Glomerular visceral epithelial cell (primary cell): ENCODE measurements at regions not wholly inside any gene's neighbourhood (a gene's known extent, or its start where the extent isn't known, plus 50 kb on each side); places are given as distances from the start of the nearest gene placed in this dataset.
"Not testable (repeated sequence)": the region's sequence is repeated elsewhere in the genome, so short reads cannot be mapped to it uniquely, and the experiment has no call there.

Experiments used
- DNase-seq: peaks from one replicate; pipeline ENCODE4 v3.0.0-alpha.2; 2016; ENCODE audit errors: extremely low spot score

- no peak for DNase-seq
Measured at GRCh38 chr1:110260194-110260593, 50.1 kb downstream of the KCNC4 start.

- DNase-seq, result no peak
Measured at GRCh38 chr1:110262296-110262695, 52.2 kb downstream of the KCNC4 start.

- no peak for DNase-seq
Measured at GRCh38 chr1:110262846-110263631, 52.9 kb downstream of the KCNC4 start.

GRCh38 chr1:110264430-110264829 is 54.3 kb downstream of the KCNC4 start:
- DNase-seq, result no peak

- no peak for DNase-seq
Measured at GRCh38 chr1:110265186-110265585, 55.1 kb downstream of the KCNC4 start.

- no peak for DNase-seq
Measured at GRCh38 chr1:110266834-110267233, 56.7 kb downstream of the KCNC4 start.

GRCh38 chr1:110267260-110267659 is 57.1 kb downstream of the KCNC4 start:
- DNase-seq, result no peak

- no peak for DNase-seq
Measured at GRCh38 chr1:110272045-110272444, 61.9 kb downstream of the KCNC4 start.

GRCh38 chr1:110273832-110274231 is 63.7 kb downstream of the KCNC4 start:
- DNase-seq, result not testable (repeated sequence)

- DNase-seq, result no peak
Measured at GRCh38 chr1:110280126-110280525, 59.1 kb upstream of the RBM15 start.

GRCh38 chr1:110280804-110281203 is 58.4 kb upstream of the RBM15 start:
- no peak for DNase-seq

GRCh38 chr1:110281363-110282290 is 57.5 kb upstream of the RBM15 start:
- peak; percentile 10 for DNase-seq

GRCh38 chr1:110282395-110282794 is 56.8 kb upstream of the RBM15 start:
- no peak for DNase-seq

GRCh38 chr1:110283677-110284076 is 55.5 kb upstream of the RBM15 start:
- DNase-seq, result no peak

GRCh38 chr1:110285316-110285715 is 53.9 kb upstream of the RBM15 start:
- no peak for DNase-seq

GRCh38 chr1:110286564-110286963 is 52.6 kb upstream of the RBM15 start:
- no peak for DNase-seq

GRCh38 chr1:110288111-110288510 is 51.1 kb upstream of the RBM15 start:
- no peak for DNase-seq
